ENCODE measurements at regions not wholly inside any gene's neighbourhood (a gene's known extent, or its start where the extent isn't known, plus 50 kb on each side); places are given as distances from the start of the nearest gene placed in this dataset.

DNA sequence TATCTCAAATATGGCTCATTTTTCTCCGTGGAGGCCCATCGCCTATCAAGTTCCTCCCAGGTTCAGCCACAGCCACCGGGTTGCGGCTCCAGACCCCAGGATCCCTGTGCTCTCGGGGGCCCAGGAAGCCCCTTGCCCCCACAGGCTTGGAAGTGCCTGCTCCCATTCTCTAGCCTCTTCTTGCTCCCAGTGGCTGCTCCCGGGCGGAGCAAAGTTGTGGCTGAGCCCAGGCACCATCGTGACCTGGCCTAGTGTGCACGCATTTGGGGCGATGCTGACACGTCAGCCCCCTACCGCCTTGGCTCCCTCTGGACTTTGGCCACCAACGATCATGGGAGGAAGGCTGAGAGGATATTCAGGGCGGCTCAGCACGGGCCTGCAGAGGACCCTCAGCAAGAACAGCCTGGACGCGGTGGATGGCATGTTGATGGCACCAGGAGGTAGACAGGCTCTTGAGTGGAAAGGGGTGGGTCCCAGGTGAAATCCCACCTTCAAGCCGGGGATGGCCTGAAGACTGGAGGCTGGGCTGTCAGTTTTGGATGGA is 419.4 kb upstream of the AGA start:
- Histone ChIP-seq H3K4me1 (ENCODE audit: control insufficient read depth in 1 of 2, insufficient read depth in 2 of 2, low read length in 2 of 2) (peaks cover 0 to 19% of the 10 kb centered on the region in 2 experiments; a peak in 2 of 4 replicates), H3K9me3 (ENCODE audit: control insufficient read depth in 1 of 2, insufficient read depth in 1 of 2, low read depth in 1 of 2, low read length in 2 of 2) (no peaks in the 10 kb centered on the region), H4K20me1 (ENCODE audit: insufficient read depth) (no peaks in the 10 kb centered on the region; the same call in 1 of the 2 replicates), H2AFZ (ENCODE audit: low read depth, low read length, poor library complexity, severe bottlenecking) (no peak overlapping the region), H3K9me2 (ENCODE audit: insufficient read depth) (no peaks in the 10 kb centered on the region), H3K9ac (ENCODE audit: low read length) (no peak overlapping the region), H3K36me3 (ENCODE audit: control insufficient read depth in 1 of 2, insufficient read depth in 2 of 2, low read length in 2 of 2) (no peaks in the 10 kb centered on the region), H3K27me3 (ENCODE audit: insufficient read depth, low read length) (no peaks in the 10 kb centered on the region), H3K79me2 (ENCODE audit: insufficient read depth, low read length) (no peaks in the 10 kb centered on the region), H3K4me2 (ENCODE audit: low read length) (peak overlapping the region; percentile 50; the same call in 1 of the 2 replicates), H3K27ac (ENCODE audit: low read depth, low read length) (no peak overlapping the region), H3K4me3 (replicated peaks in 1 of 2; ENCODE audit: low read depth in 1 of 2, low read length in 2 of 2) (no peak overlapping the region)
- ATAC-seq (no peak), DNase-seq (ENCODE audit: low read depth, low spot score) (no peak)
- intact Hi-C loops (cut with micrococcal nuclease) = no loop called here
- no peak for TF ChIP-seq POLR2AphosphoS5 (IDR thresholded peaks at IDR 0.05; ENCODE audit: low read depth, low read length)
- BruUV-seq (replicated peaks) = no TSS peak
- ChIA-PET POLR2A (no interaction called here), RAD21 (ENCODE audit: low non-redundant PET in 1 of 2, low total read pairs in 2 of 2, uncharacterized antibody in 2 of 2, unreplicated experiment in 2 of 2) (no interaction called here), CTCF (no interaction called here)

- Histone ChIP-seq H4K20me1 (ENCODE audit: insufficient read depth) (no peaks in the 10 kb centered on the region; the same call in 1 of the 2 replicates), H3K27me3 (ENCODE audit: insufficient read depth, low read length) (no peaks in the 10 kb centered on the region), H3K9ac (ENCODE audit: low read length) (no peak overlapping the region), H3K27ac (ENCODE audit: low read depth, low read length) (no peak overlapping the region), H3K9me3 (ENCODE audit: control insufficient read depth in 1 of 2, insufficient read depth in 1 of 2, low read depth in 1 of 2, low read length in 2 of 2) (no peaks in the 10 kb centered on the region), H3K4me3 (replicated peaks in 1 of 2; ENCODE audit: low read depth in 1 of 2, low read length in 2 of 2) (no peak overlapping the region), H3K4me1 (ENCODE audit: control insufficient read depth in 1 of 2, insufficient read depth in 2 of 2, low read length in 2 of 2) (peaks cover 0 to 19% of the 10 kb centered on the region in 2 experiments; a peak in 2 of 4 replicates), H3K9me2 (ENCODE audit: insufficient read depth) (no peaks in the 10 kb centered on the region), H3K79me2 (ENCODE audit: insufficient read depth, low read length) (no peaks in the 10 kb centered on the region), H3K4me2 (ENCODE audit: low read length) (no peak overlapping the region), H2AFZ (ENCODE audit: low read depth, low read length, poor library complexity, severe bottlenecking) (no peak overlapping the region), H3K36me3 (ENCODE audit: control insufficient read depth in 1 of 2, insufficient read depth in 2 of 2, low read length in 2 of 2) (no peaks in the 10 kb centered on the region)
- no peak for ATAC-seq
- intact Hi-C loops (cut with micrococcal nuclease) = no loop called here
- BruUV-seq (replicated peaks) = no TSS peak
- ChIA-PET POLR2A (no interaction called here), CTCF (no interaction called here), RAD21 (ENCODE audit: low non-redundant PET in 1 of 2, low total read pairs in 2 of 2, uncharacterized antibody in 2 of 2, unreplicated experiment in 2 of 2) (no interaction called here)
- no peak for DNase-seq (ENCODE audit: low read depth, low spot score)
- TF ChIP-seq ATF3 (IDR thresholded peaks at IDR 0.05) (no peak), ELF1 (IDR thresholded peaks at IDR 0.05; ENCODE audit: borderline replicate concordance, low read depth) (no peak), POLR2AphosphoS5 (IDR thresholded peaks at IDR 0.05; ENCODE audit: low read depth, low read length) (no peak)
These were observed 420.4 kb upstream of the AGA start for GRCh38 chr4:177862541-177863176.

Data from HCT116 (cell line).